H7 (cell line): ENCODE measurements at regions not wholly inside any gene's neighbourhood (a gene's known extent, or its start where the extent isn't known, plus 50 kb on each side); places are given as distances from the start of the nearest gene placed in this dataset.
A peak's percentile ranks its signal among the peaks of the same experiment; 100 is the strongest.
"Not testable (repeated sequence)": the region's sequence is repeated elsewhere in the genome, so short reads cannot be mapped to it uniquely, and the experiment has no call there.

Source experiments
- DNase-seq: peaks from one replicate; pipeline ENCODE4 v3.0.0; 2012
- H3K27me3 ChIP-seq: 2 replicates; pipeline ENCODE4 v1.6.0; 2011; ENCODE audit warnings: mild to moderate bottlenecking, low read length; ENCODE audit not compliant: control insufficient read depth, insufficient read depth
- H3K36me3 ChIP-seq: replicated peaks from 2 replicates; pipeline ENCODE4 v1.5.1; 2011; ENCODE audit warnings: low read length; ENCODE audit not compliant: control insufficient read depth, insufficient read depth
- H3K4me3 ChIP-seq: 2 replicates; pipeline ENCODE4 v1.5.1; 2011; ENCODE audit warnings: low read depth, mild to moderate bottlenecking, control low read depth, low read length, moderate library complexity; ENCODE audit not compliant: insufficient read depth

DNA sequence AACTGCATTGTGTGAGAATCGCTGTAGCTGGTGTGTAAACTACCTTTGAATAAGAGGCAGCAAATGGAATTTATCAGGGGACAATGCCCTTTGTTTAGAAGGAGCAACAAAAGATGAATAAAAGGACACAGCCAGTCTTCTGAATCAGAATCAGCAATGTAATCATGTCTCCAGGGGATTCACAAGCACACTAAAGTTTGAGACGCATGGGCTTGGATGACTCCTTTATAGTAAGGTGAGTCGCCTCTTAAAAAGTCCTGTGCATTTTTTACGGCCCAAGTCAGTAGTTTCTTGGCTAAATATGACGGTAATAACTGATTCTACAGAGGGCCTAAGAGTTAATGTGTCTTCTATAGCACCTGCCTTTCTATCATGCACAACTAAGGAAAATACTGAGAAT, 113.6 kb upstream of the NUDT12 start:
- H3K4me3 ChIP-seq, DNase-seq, H3K36me3 ChIP-seq, H3K27me3 ChIP-seq: not testable (repeated sequence)

DNA sequence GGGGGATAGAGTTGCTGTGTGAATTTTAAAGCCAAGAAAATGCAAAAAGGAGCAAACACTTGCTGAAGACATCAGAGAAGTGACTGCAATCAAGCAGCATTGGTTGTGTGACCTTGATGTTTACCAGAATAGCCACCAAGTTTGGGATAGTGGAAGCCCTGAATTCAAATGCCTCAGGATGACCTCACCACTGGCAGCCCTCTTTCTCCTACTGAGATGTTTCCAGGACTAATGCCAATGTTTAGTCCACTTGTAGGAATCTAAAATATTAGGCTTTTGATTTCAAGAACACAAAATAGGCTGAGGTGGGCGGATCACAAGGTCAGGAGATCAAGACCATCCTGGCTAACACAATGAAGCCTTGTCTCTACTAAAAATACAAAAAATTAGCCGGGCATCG, 112.2 kb upstream of the NUDT12 start:
- no peak overlapping the region for H3K4me3 ChIP-seq
- H3K27me3 ChIP-seq: no peaks in the 10 kb centered on the region
- H3K36me3 ChIP-seq: no peaks in the 10 kb centered on the region
- DNase-seq: no peak

- no peaks in the 10 kb centered on the region for H3K27me3 ChIP-seq
- no peak for DNase-seq
- no peaks in the 10 kb centered on the region for H3K36me3 ChIP-seq
- no peak overlapping the region for H3K4me3 ChIP-seq
These were observed 111.7 kb upstream of the NUDT12 start for GRCh38 chr5:103674251-103674650.

GRCh38 chr5:103669615-103670014, 107.0 kb upstream of the NUDT12 start:
- DNase-seq: no peak
- Histone ChIP-seq H3K4me3 (no peak overlapping the region), H3K36me3 (no peaks in the 10 kb centered on the region), H3K27me3 (no peaks in the 10 kb centered on the region)

DNA sequence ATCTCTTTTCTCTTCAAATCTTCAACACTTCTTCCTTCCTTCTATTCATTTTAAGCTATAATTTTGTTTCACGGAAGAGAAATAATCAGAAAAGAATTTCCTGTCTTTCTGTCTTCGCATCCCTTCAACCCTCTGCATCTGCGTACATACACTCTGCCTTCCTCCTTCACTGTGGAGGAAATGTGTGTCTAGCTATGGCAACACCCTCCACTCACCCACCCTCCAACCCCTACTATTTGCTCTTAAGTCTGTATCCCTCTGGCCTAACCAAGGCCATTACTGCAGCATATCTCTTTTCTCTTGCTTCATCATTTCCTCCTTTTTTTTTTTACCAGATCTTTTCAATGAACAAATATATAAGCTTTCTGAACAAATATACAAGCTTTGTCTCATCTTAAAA, 105.7 kb upstream of the NUDT12 start:
- Histone ChIP-seq H3K27me3 (no peaks in the 10 kb centered on the region), H3K4me3 (no peak overlapping the region), H3K36me3 (no peaks in the 10 kb centered on the region)
- no peak for DNase-seq

DNA sequence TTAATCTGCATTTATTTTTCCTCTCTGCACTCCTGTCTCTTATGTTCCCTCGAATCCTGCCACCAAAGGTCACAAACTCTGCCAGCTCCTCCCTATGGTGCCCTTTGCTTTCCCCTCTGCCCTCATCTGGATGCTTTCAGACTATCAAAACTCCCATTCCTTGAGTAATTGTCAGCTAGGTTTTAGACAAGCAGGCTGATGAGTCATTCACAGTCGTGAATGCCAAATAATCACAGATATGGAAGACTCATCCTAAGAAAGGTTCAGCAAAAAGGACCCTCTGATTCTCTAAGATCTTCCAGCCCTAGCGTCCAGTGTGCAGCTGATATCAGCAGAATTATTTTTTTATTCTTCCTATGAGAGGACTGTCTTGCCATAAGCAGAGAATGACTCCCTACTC, 104.5 kb upstream of the NUDT12 start:
- Histone ChIP-seq H3K27me3 (no peaks in the 10 kb centered on the region), H3K4me3 (no peak overlapping the region), H3K36me3 (no peaks in the 10 kb centered on the region)
- DNase-seq: no peak

DNA sequence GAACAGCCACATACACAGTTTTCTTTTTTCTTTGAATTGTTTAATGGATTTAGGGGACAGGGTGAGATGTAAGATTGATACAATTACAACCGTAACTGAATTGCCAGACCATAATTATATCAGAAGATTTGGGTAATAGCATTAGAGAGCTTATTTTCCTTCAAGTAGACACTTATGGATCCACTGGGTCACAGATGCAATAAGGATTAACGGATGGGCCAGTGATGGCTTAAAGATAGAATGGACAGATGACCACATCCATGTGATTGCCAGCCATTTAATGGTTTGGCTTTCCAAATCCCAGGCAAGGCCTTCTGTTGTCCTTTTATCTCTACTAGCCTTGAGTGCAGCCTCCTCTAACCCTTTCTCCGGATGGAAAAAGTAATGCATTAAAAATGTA, 94.7 kb upstream of the NUDT12 start:
- no peak for DNase-seq

GRCh38 chr5:103648086-103648485, 85.5 kb upstream of the NUDT12 start:
- no peaks in the 10 kb centered on the region for H3K36me3 ChIP-seq

More for the DNA sequence above, 94.7 kb upstream of the NUDT12 start:
- H3K36me3 ChIP-seq: no peaks in the 10 kb centered on the region
- H3K4me3 ChIP-seq: no peak overlapping the region
- H3K27me3 ChIP-seq: no peaks in the 10 kb centered on the region

GRCh38 chr5:103646698-103647614, 84.4 kb upstream of the NUDT12 start:
- Histone ChIP-seq H3K27me3 (no peaks in the 10 kb centered on the region), H3K36me3 (no peaks in the 10 kb centered on the region), H3K4me3 (no peak overlapping the region)
- DNase-seq: peak; percentile 18

More at GRCh38 chr5:103648086-103648485, 85.5 kb upstream of the NUDT12 start:
- no peaks in the 10 kb centered on the region for H3K27me3 ChIP-seq
- no peak overlapping the region for H3K4me3 ChIP-seq
- no peak for DNase-seq

DNA sequence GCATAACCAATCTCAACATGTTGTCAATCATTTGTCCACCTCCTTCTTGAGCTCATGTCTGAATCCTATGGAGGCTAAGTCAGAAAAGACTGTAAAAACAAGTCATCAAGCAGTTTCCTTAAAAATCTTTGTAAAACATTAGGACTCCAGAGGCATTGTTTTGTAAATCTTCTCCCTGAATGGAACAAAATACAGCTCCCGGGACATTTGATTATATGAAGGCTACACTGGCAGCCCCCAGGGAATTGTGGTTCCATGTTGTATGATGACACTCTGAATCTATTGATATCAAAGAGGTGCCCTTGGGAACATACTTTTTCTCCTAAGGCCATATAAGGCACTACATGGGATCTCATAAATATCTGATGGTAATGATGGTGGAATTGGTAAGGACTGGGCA, 83.2 kb upstream of the NUDT12 start:
- no peaks in the 10 kb centered on the region for H3K36me3 ChIP-seq
- no peak overlapping the region for H3K4me3 ChIP-seq
- H3K27me3 ChIP-seq: no peaks in the 10 kb centered on the region

GRCh38 chr5:103638979-103639378, 76.4 kb upstream of the NUDT12 start:
- Histone ChIP-seq H3K4me3 (no peak overlapping the region), H3K36me3 (no peaks in the 10 kb centered on the region), H3K27me3 (no peaks in the 10 kb centered on the region)
- no peak for DNase-seq

More for the DNA sequence above, 83.2 kb upstream of the NUDT12 start:
- DNase-seq: no peak

DNA sequence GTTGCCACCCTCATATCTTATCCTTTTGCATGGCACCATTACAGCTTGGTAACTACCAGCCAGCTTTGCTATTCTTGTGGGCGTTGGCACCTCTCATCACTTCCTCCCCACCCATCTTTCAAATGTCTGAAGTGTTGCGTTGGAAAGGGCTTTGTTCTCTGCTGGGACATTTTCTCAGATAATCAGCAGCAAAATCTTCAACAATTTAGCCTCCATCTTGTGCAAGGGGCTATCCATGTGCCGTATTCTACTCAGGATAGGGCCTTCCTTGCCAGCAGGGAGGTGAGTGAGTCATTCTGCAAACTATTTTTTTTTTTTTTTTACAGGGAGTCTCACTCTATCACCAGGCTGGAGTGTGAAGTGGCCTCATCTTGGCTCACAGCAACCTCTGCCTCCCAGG, 62.1 kb upstream of the NUDT12 start:
- DNase-seq: no peak
- H3K27me3 ChIP-seq: no peaks in the 10 kb centered on the region

DNA sequence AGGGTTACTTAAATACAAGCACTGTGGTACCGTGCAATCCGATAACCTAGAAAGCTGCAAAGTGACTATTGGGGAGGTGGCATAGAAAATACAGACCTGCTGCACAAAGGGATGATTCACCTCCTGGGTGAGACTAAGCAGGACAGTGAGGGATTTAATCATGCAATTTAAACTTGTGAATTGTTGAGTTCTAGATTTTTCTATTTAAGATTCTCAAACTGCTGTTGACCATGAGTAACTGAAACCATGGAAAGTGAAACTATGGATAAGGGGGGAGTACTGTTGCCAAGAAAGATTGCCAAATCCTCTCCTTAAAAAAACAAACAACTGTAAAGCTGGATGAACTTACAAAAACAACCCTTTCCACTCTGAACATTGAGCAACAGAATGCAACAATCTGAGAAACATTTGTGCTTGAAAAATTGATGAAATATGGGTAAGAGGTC, 61.5 kb upstream of the NUDT12 start:
- H3K36me3 ChIP-seq: no peaks in the 10 kb centered on the region
- H3K4me3 ChIP-seq: no peak overlapping the region
- no peak for DNase-seq
- no peaks in the 10 kb centered on the region for H3K27me3 ChIP-seq

More for the DNA sequence above, 62.1 kb upstream of the NUDT12 start:
- Histone ChIP-seq H3K4me3 (no peak overlapping the region), H3K36me3 (no peaks in the 10 kb centered on the region)

GRCh38 chr5:103623425-103623824, 60.8 kb upstream of the NUDT12 start:
- Histone ChIP-seq H3K4me3 (no peak overlapping the region), H3K36me3 (no peaks in the 10 kb centered on the region), H3K27me3 (no peaks in the 10 kb centered on the region)
- DNase-seq: no peak

DNA sequence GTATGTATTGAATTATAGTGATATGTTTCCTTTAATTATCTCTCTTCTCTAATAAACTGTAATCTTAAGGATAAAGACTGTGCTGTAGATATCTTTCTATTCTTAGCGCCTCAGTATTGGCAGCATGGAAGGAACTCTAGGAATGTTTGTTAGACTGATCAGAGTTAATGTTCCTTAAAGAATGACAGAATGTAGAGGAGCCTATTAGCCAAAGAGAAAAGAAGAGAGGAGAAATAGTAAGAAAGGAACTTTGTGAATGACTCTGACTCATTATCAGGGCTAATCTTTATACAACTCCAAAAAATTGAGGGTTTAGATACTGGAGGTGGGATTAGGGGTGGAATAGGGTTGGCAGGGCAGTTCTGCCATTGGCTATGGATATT, 59.0 kb upstream of the NUDT12 start:
- DNase-seq: no peak
- H3K4me3 ChIP-seq: no peak overlapping the region
- H3K36me3 ChIP-seq: no peaks in the 10 kb centered on the region
- H3K27me3 ChIP-seq: no peaks in the 10 kb centered on the region
